ENCODE measurements at regions not wholly inside any gene's neighbourhood (a gene's known extent, or its start where the extent isn't known, plus 50 kb on each side); places are given as distances from the start of the nearest gene placed in this dataset.
"Not testable (repeated sequence)": the region's sequence is repeated elsewhere in the genome, so short reads cannot be mapped to it uniquely, and the experiment has no call there.

DNA sequence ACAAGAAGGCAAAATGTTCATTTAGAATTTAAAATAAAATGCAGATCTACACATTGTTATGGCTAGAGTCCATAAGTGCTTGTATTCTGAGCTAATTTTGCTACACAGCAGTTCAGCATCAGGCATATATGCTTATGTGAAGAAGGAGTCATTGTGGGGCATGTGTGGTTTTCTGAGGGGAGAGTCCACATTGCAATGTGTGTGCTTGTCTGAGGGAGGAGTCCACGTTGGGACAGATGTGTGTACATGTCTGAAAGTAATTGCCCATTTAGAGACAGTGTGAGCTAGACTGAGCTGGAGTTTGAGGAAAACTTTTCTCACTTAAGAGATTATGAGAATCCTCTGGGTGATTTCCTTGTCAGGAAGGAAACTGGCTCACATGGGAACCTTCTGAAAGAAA is 767.9 kb downstream of the TMEM121 start:
- DNase-seq (ENCODE audit: low spot score), result no peak

GRCh38 chr14:106300951-106301510 is 774.6 kb downstream of the TMEM121 start:
- not testable (repeated sequence) for DNase-seq (ENCODE audit: low spot score)

DNA sequence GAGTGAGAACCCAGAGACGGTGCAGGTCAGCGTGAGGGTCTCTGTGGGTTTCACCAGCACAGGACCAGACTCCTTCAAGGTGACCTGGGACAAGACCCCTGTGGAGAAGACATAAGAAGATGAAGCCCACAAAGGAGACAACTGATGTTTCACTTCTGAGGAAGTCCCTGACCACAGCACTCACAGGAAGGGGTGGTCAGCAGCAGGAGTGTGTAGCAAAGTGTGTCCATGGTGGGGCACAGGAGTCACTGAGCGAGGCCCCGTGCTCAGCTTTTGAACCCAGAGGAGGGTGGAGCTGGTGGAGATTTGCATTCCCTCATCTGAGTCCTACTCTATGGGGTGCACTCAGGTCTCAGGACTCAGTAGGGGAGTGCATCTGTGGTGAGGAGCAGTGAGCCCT is 775.2 kb downstream of the TMEM121 start:
- not testable (repeated sequence) for DNase-seq (ENCODE audit: low spot score)

DNA sequence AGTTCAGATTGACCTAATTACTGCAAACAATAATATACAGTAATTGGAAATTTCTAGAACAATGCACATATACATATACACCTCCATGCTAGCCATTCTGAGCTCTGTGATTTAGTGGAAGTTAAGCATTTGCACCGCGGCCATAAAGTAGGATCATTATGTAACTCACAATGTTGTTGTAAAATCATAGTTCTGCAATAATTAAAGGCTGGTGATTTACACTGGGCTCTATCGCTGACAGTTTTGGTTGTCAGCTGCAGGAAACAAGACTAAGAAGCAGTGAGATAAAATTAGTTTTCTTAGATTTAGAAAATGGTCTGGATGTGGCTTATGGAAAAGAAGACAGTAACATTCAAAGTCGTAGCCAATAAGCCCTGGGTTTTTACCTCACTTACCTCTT is 776.3 kb downstream of the TMEM121 start:
- no peak for DNase-seq (ENCODE audit: low spot score)

- no peak for DNase-seq (ENCODE audit: low spot score)
Observed at GRCh38 chr14:106304271-106304670, 777.9 kb downstream of the TMEM121 start.

DNA sequence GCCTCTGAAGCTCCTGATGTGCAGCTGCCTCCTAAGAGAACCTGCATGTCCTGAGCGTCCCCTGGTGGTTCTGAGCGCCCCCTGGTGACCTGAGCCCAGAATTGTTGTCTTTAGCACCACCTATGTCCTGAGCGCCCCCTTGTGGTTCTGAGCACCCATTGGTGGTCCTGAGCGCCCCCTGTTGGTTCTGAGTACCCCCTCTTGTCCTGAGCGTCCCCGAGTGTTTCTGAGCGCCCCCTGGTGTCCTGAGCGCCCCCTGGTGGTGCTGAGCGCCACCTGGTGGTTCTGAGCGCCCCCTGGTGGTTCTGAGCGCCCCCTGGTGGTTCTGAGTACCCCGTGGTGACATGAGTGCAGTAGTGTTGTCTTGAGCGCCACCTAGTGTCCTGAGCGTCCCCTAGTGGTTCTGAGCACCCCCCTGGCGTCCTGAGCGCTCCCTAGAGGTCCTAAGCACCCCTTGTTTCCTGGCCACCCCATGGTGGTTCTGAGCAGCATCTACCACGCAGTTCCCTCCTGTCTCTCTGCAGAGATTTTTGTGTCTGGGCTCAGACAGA is 782.5 kb downstream of the TMEM121 start:
- peak; percentile 51 for DNase-seq (ENCODE audit: low spot score)

GRCh38 chr14:106309423-106309822 is 783.0 kb downstream of the TMEM121 start:
- no peak for DNase-seq (ENCODE audit: low spot score)

- no peak for DNase-seq (ENCODE audit: low spot score)
Observed at GRCh38 chr14:106315436-106315835, 789.1 kb downstream of the TMEM121 start.

- DNase-seq (ENCODE audit: low spot score), result no peak
Observed at GRCh38 chr14:106317593-106317992, 791.2 kb downstream of the TMEM121 start.

GRCh38 chr14:106318700-106319099 is 792.3 kb downstream of the TMEM121 start:
- DNase-seq (ENCODE audit: low spot score), result peak; percentile 2

DNA sequence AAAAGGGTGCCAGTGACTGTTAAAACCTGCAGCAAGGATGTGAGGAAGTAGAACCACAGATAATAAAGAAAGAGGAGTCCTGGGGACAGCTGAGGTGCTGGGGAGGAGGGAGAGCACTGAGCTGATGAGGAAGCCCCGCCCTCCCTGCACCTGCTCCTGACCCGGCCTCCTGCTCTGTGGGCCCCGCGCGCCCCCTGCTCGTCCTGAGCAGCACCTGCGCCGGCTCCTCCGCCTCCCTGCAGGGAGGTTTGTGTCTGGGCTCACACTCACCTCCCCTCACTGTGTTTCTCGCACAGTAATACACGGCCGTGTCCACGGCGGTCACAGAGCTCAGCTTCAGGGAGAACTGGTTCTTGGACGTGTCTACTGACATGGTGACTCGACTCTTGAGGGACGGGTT is 797.6 kb downstream of the TMEM121 start:
- not testable (repeated sequence) for DNase-seq (ENCODE audit: low spot score)

DNA sequence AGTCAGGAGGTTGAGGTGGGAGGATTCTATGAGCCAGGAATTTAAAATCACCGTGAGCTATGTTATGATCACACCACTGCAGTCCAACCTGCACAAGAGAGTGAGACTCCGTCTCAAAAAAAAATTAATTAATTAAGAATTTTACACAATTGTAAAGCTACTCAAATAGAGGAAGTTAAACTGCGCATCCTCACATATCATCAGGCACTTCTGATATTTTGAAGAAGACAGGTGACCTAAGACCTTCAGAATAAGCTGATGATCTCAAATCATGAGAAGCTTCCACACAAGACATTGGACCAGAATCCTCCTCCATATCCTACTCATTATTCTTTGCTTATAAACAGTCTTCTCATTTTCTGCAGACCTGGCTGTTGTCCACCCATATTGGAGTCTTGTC is 800.9 kb downstream of the TMEM121 start:
- no peak for DNase-seq (ENCODE audit: low spot score)

- DNase-seq (ENCODE audit: low spot score), result not testable (repeated sequence)
Observed at GRCh38 chr14:106327702-106328353, 801.4 kb downstream of the TMEM121 start.

DNA sequence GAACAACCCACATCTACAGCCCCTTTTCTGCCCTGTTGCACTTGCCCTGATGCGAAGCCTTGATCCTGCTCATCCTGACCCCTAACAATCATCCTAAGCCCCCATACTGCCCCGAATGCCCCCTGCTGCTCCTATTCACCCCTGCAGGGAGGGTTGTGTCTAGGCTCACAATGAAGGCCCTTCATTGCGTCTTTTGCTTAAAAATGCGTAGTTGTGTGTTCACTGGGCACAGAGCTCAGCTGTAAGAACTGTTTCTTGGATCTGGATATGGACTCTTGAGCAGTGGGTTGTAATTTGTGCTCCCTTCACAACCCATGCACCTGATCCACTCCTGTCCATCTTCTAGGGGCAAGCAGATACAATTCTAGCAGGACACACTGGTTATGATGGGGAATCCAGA is 802.9 kb downstream of the TMEM121 start:
- not testable (repeated sequence) for DNase-seq (ENCODE audit: low spot score)

- not testable (repeated sequence) for DNase-seq (ENCODE audit: low spot score)
Observed at GRCh38 chr14:106329987-106330774, 803.8 kb downstream of the TMEM121 start.

- DNase-seq (ENCODE audit: low spot score), result not testable (repeated sequence)
Observed at GRCh38 chr14:106334428-106335109, 808.2 kb downstream of the TMEM121 start.

DNA sequence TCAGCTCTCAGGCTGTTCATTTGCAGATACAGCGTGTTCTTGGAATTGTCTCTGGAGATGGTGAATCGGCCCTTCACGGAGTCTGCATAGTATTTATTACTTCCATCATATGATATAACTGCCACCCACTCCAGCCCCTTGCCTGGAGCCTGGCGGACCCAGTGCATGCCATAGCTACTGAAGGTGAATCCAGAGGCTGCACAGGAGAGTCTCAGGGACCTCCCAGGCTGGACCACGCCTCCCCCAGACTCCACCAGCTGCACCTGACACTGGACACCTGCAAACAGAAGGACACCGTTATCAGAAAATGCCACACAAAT is 808.7 kb downstream of the TMEM121 start:
- not testable (repeated sequence) for DNase-seq (ENCODE audit: low spot score)

DNA sequence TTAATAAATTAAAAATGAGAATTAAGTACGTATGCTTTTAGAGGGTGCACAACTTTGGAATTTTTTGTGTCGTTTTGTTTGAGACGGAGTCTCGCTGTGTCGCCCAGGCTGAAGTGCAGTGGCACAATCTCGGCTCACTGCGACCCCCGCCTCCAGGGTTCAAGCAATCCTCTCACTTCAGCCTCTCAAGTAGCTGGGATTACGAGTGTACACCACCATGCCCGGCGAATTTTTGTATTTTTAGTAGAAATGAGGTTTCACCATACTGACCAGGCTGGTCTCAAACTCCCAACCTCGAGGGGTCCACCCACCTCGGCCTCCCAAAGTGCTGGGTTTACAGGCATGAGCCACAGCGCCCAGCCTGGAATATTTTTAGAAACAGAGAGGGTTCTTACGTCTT is 812.4 kb downstream of the TMEM121 start:
- not testable (repeated sequence) for DNase-seq (ENCODE audit: low spot score)

- DNase-seq (ENCODE audit: low spot score), result not testable (repeated sequence)
Observed at GRCh38 chr14:106340658-106341057, 814.3 kb downstream of the TMEM121 start.

DNA sequence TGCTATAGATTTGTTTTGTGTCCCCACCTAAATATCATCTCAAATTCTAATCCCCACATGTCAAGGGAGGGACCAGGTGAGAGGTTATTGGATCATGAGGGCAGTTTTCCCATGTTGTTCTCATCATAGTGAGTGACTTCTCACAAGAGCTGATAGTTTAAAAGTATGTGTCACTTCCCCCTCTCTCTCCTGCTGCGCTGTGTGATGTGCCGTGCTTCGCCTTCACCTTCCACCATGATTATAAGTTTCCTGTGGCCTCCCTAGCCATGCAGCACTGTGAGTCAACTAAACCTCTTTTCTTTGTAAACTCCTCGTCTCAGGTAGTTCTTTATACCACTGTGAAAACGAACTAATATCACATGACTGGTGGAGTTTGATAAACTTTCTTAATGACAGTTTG is 814.8 kb downstream of the TMEM121 start:
- not testable (repeated sequence) for DNase-seq (ENCODE audit: low spot score)

GRCh38 chr14:106343626-106344025 is 817.2 kb downstream of the TMEM121 start:
- no peak for DNase-seq (ENCODE audit: low spot score)

GRCh38 chr14:106344065-106344614 is 817.8 kb downstream of the TMEM121 start:
- DNase-seq (ENCODE audit: low spot score), result not testable (repeated sequence)
